ENCODE measurements at regions not wholly inside any gene's neighbourhood (a gene's known extent, or its start where the extent isn't known, plus 50 kb on each side); places are given as distances from the start of the nearest gene placed in this dataset.

DNA sequence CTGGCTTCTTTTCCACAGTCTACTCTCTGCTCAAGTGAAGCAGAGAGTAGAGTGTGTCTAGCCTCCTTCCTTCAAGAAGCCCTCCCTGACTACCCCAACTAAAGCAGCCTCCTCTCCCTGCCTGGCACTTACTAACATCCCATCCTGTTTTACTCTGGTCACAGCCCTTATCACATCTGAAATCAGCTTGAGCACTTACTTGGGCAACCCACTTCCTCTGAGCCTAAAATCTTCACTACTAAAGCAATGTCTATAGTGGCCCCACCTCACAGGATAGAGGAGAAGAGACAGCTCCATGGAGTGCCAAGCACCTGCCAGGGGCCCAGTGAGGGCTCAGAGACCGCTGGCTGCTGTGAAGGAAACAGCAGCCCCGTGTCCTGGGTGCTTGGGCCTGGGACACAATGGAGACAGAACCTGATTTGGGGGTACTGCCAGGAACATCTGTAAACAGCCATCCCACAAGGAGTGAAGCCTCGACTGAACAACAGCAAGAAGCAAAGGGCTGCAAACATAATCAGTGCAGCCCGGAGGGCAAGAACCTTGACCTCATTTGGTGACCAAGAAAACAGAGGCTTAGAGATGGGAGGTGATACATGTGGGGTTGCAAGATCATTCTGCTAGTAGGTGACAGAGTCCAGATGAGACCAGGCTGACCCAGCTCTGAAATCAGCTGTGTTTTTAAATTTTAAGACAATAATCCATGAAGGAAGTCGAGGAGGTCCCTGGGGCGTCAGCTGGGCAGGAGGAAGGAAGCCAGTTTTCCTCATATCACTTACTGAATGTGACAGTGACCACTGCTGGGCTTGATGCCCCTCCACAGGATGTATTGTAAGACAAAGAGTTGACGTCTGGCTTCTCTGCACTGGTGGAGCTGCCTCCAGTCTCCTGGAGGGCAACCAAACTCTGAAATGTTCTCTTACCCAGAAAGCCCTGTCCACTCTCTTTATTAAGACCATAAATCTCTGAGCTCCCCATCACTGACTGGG, 710.6 kb downstream of the MATN1 start:
- DNase-seq (ENCODE audit: low read depth), result no peak
- no peak for TF ChIP-seq MYC (IDR thresholded peaks at IDR 0.05; ENCODE audit: low read depth, low read length)
- no peak for TF ChIP-seq CTCF (IDR thresholded peaks at IDR 0.05; ENCODE audit: low read depth, low read length)
- no peak for TF ChIP-seq POLR2A (IDR thresholded peaks at IDR 0.05; ENCODE audit: extremely low read depth, insufficient read length)
- TF ChIP-seq, protein P1, sequence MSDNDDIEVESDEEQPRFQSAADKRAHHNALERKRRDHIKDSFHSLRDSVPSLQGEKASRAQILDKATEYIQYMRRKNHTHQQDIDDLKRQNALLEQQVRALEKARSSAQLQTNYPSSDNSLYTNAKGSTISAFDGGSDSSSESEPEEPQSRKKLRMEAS (IDR thresholded peaks at IDR 0.05; ENCODE audit: low read depth, low read length), result no peak
- no peak overlapping the region for H3K4me3 ChIP-seq (ENCODE audit: low read depth, low read length)

DNA sequence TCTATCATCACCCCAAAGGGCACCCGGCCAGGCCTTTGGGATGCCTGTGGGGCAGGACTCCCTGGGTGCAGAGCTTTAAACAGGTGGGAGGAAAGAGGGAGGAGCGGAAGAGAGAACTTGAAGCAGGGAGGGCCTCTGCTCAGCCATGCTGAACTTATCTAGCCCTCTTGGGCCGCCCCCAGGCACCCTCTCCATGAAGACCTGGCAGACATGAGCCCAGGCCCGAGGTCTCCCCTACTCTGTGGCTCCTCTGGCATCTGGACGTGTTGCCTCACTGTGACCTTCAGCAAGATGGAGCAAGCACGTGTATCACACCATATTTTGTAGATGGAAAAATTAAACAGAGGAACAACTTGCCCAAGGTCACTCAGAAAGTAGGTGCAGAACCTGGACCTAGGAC, 711.4 kb downstream of the MATN1 start:
- H3K4me3 ChIP-seq (ENCODE audit: low read depth, low read length), result no peak overlapping the region
- DNase-seq (ENCODE audit: low read depth), result no peak
- TF ChIP-seq, protein P1 (IDR thresholded peaks at IDR 0.05; ENCODE audit: low read depth, low read length), result no peak
- no peak for TF ChIP-seq POLR2A (IDR thresholded peaks at IDR 0.05; ENCODE audit: extremely low read depth, insufficient read length)
- TF ChIP-seq MYC (IDR thresholded peaks at IDR 0.05; ENCODE audit: low read depth, low read length), result no peak
- no peak for TF ChIP-seq CTCF (IDR thresholded peaks at IDR 0.05; ENCODE audit: low read depth, low read length)

DNA sequence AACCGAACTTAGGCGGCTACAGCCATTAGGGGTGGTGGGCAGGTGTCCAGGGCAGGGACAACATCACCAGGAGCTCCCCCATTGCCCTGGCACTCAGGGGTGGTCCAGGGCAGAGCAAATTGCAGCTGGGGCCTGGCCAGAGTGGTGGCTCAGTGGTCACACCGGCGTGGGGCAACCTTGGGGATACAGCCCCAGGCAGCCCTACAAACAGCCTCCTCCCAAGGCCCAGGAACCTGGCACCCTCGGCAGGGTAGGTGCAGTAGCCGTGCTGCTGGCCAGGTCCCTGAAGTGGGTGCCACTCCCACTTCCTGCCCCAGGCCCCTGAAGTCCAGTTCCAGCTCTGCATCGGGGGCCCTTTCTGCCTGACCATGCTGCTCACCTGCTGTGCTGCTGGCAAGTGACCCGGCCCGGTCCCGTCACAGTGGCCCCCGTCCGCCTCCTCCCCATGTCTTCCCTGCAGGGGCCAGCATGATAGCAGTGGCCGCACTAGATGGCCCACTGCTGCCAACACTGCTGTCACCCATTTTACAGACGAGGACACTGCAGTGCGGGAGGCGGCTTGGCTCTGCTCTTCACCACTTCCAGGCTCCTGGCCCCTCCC, 712.8 kb downstream of the MATN1 start:
- no peak for DNase-seq (ENCODE audit: low read depth)
- no peak for TF ChIP-seq CTCF (IDR thresholded peaks at IDR 0.05; ENCODE audit: low read depth, low read length)
- TF ChIP-seq MYC (IDR thresholded peaks at IDR 0.05; ENCODE audit: low read depth, low read length), result no peak
- TF ChIP-seq POLR2A (IDR thresholded peaks at IDR 0.05; ENCODE audit: extremely low read depth, insufficient read length), result no peak
- TF ChIP-seq, protein P1 (IDR thresholded peaks at IDR 0.05; ENCODE audit: low read depth, low read length), result no peak
- no peak overlapping the region for H3K4me3 ChIP-seq (ENCODE audit: low read depth, low read length)

DNA sequence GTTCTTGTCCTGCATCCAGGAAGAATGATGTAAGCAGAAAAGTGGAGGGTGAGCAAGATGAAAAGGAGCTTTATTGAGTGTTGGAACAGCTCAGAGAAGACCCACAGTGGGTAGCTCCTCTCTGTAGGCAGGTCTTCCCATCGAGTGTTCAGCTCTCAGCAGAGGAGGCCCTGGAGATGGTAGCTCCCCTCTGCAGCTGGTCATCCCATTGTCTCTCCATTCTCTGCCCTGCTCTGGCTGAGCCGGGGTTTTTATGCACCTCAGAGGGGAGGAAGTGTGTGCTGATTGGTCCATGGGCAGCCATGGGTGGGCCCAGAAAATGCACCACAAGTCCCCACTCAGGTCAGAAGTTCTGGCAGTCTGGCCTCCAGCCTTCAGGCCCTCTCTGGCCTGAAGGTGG, 713.7 kb downstream of the MATN1 start:
- H3K4me3 ChIP-seq (ENCODE audit: low read depth, low read length), result no peak overlapping the region
- TF ChIP-seq MYC (IDR thresholded peaks at IDR 0.05; ENCODE audit: low read depth, low read length) (no peak), POLR2A (IDR thresholded peaks at IDR 0.05; ENCODE audit: extremely low read depth, insufficient read length) (no peak), CTCF (IDR thresholded peaks at IDR 0.05; ENCODE audit: low read depth, low read length) (no peak)
- TF ChIP-seq, protein P1 (IDR thresholded peaks at IDR 0.05; ENCODE audit: low read depth, low read length), result no peak
- DNase-seq (ENCODE audit: low read depth), result no peak

GRCh38 chr1:30008998-30009657, 714.3 kb downstream of the MATN1 start:
- no peak for DNase-seq (ENCODE audit: low read depth)
- TF ChIP-seq MYC (IDR thresholded peaks at IDR 0.05; ENCODE audit: low read depth, low read length) (no peak), CTCF (IDR thresholded peaks at IDR 0.05; ENCODE audit: low read depth, low read length) (no peak), POLR2A (IDR thresholded peaks at IDR 0.05; ENCODE audit: extremely low read depth, insufficient read length) (no peak)
- TF ChIP-seq, protein P1 (IDR thresholded peaks at IDR 0.05; ENCODE audit: low read depth, low read length), result no peak
- H3K4me3 ChIP-seq (ENCODE audit: low read depth, low read length), result no peak overlapping the region

All from NB4 (cell line).